B cell (primary cell): ENCODE measurements at regions not wholly inside any gene's neighbourhood (a gene's known extent, or its start where the extent isn't known, plus 50 kb on each side); places are given as distances from the start of the nearest gene placed in this dataset.

Experiments used
- ATAC-seq: fragments of 200-7000 bp; cut with Tn5 transposase; one replicate; pipeline ENCODE4 v1.10.0; 2021; ENCODE audit warnings: low read depth, mild to moderate bottlenecking, moderate number of reproducible peaks, moderate library complexity
- CTCF ChIA-PET: fragments of 350-600 bp; sonication (Branson Sonifier 250); formaldehyde crosslinking; loops from one replicate; lab custom pipeline; 2021; ENCODE audit warnings: antibody characterized with exemption, inconsistent platforms; lab: Charles Lee
- POLR2A ChIA-PET: fragments of 350-600 bp; sonication (Branson Sonifier 250); formaldehyde crosslinking; loops from one replicate; lab custom pipeline; 2021; ENCODE audit warnings: antibody characterized with exemption; lab: Charles Lee
- DNase-seq: peaks from one replicate; pipeline ENCODE4 v3.0.0; 2013
- H2AFZ ChIP-seq: 2 replicates; pipeline ENCODE4 v1.6.1; 2012; ENCODE audit warnings: mild to moderate bottlenecking, low read depth, low read length; ENCODE audit not compliant: insufficient read depth, poor library complexity, severe bottlenecking
- H3K27ac ChIP-seq, 2 donors: 1 replicate in 1 of 2; 2 replicates in 1 of 2; pipeline ENCODE4 v1.5.1; 2012 to 2013; ENCODE audit warnings: low read length in 2 of 2, mild to moderate bottlenecking in 2 of 2, moderate library complexity in 1 of 2
- H3K27me3 ChIP-seq, 4 experiments: fragments of 200-600 bp in 1 of 4; sonication (generic) in 1 of 4; replicated peaks in 1 of 4; 1 replicate in 2 of 4; 2 replicates in 2 of 4; pipeline versions ENCODE4 v1.6.1 to v1.7.0; 2013 to 2016; ENCODE audit warnings: low read length in 3 of 4, mild to moderate bottlenecking in 2 of 4, mixed read lengths in 1 of 4, moderate library complexity in 1 of 4; ENCODE audit not compliant: insufficient read depth in 4 of 4, control insufficient read depth in 3 of 4; ENCODE audit errors: control extremely low read depth in 1 of 4
- H3K36me3 ChIP-seq, 2 experiments: replicated peaks in 1 of 2; 1 replicate in 1 of 2; 2 replicates in 1 of 2; pipeline versions ENCODE4 v1.6.1 to v1.7.1; 2013; ENCODE audit warnings: low read length in 1 of 2; ENCODE audit not compliant: insufficient read depth in 2 of 2, control insufficient read depth in 1 of 2; ENCODE audit errors: control extremely low read depth in 1 of 2, extremely low read depth in 1 of 2
- H3K4me1 ChIP-seq, 2 donors: fragments of 200-600 bp in 1 of 2; sonication (generic) in 1 of 2; 1 replicate in 1 of 2; 2 replicates in 1 of 2; pipeline versions ENCODE4 v1.5.1 to v1.6.1; 2013 to 2017; ENCODE audit warnings: low read length in 2 of 2; ENCODE audit not compliant: control insufficient read depth in 2 of 2, insufficient read depth in 2 of 2
- H3K4me2 ChIP-seq: replicated peaks from 2 replicates; pipeline ENCODE3; 2012; ENCODE audit warnings: mild to moderate bottlenecking, low read depth, low read length; ENCODE audit not compliant: poor library complexity, severe bottlenecking
- H3K4me3 ChIP-seq, 5 experiments: fragments of 200-600 bp in 1 of 5; sonication (generic) in 1 of 5; 1 replicate in 3 of 5; 2 replicates in 2 of 5; pipeline versions ENCODE4 v1.5.1 to v1.7.0; 2011 to 2016; ENCODE audit warnings: low read length in 4 of 5, mild to moderate bottlenecking in 4 of 5, low read depth in 2 of 5, control low read depth in 1 of 5, moderate library complexity in 1 of 5; ENCODE audit not compliant: insufficient read depth in 1 of 5; ENCODE audit errors: control extremely low read depth in 1 of 5, extremely low read depth in 1 of 5
- H3K79me2 ChIP-seq: fragments of 200-600 bp; sonication (generic); one replicate; pipeline ENCODE4 v1.6.0; 2016; ENCODE audit warnings: low read length; ENCODE audit not compliant: control insufficient read depth, insufficient read depth
- H3K9ac ChIP-seq: fragments of 200-600 bp; sonication (generic); 2 replicates; pipeline ENCODE4 v1.6.1; 2017; ENCODE audit warnings: mild to moderate bottlenecking, low read length, moderate library complexity
- H3K9me3 ChIP-seq, 3 donors: one replicate each; pipeline versions ENCODE4 v1.6.1 to v1.7.1; 2013; ENCODE audit warnings: low read length in 2 of 3; ENCODE audit not compliant: control insufficient read depth in 2 of 3, insufficient read depth in 1 of 3; ENCODE audit errors: control extremely low read depth in 1 of 3
- H4K20me1 ChIP-seq: 2 replicates; pipeline ENCODE4 v1.6.0; 2012; ENCODE audit warnings: mild to moderate bottlenecking, low read length; ENCODE audit not compliant: insufficient read depth, control insufficient read depth, poor library complexity, severe bottlenecking
- H3K27ac Mint-ChIP-seq: one replicate; pipeline ENCODE4 v1.8.0; 2021; ENCODE audit warnings: mixed read lengths
- H3K27me3 Mint-ChIP-seq: one replicate; pipeline ENCODE4 v1.8.0; 2021; ENCODE audit warnings: mixed read lengths
- H3K4me1 Mint-ChIP-seq: one replicate; pipeline ENCODE4 v1.8.0; 2021; ENCODE audit warnings: mixed read lengths
- H3K4me3 Mint-ChIP-seq: one replicate; pipeline ENCODE4 v1.8.0; 2021; ENCODE audit warnings: mixed read lengths
- H3K9me3 Mint-ChIP-seq: one replicate; pipeline ENCODE4 v1.8.0; 2022; ENCODE audit warnings: mixed read lengths; ENCODE audit not compliant: insufficient read depth
- CTCF ChIP-seq: fragments of 200-600 bp; IDR thresholded peaks from one replicate; pipeline ENCODE4 v1.8.0; 2022; ENCODE audit warnings: antibody characterized with exemption, mild to moderate bottlenecking
- EZH2 ChIP-seq: IDR thresholded peaks from 2 replicates; pipeline ENCODE4 v1.6.1; 2012; ENCODE audit warnings: borderline replicate concordance, low read depth, mild to moderate bottlenecking, moderate library complexity, low read length; ENCODE audit not compliant: insufficient read depth, poor library complexity, severe bottlenecking
- WGBS: methylation state at CpG from one replicate; pipeline ENCODE4 v1.1.5; 2013; ENCODE audit warnings: missing lambda C conversion rate; ENCODE audit not compliant: insufficient coverage; 5-methylcytosine and 5-hydroxymethylcytosine counted together
- intact Hi-C: fragments of 100-400 bp; cut with micrococcal nuclease; formaldehyde crosslinking; loops from one replicate; pipeline ENCODE4 v1.10.0; 2022

- Histone ChIP-seq H3K27me3 (no peaks in the 10 kb centered on the region), H3K4me3 (no peak overlapping the region), H3K9ac (no peak overlapping the region), H4K20me1 (no peaks in the 10 kb centered on the region), H2AFZ (no peak overlapping the region), H3K4me1 (no peaks in the 10 kb centered on the region), H3K79me2 (no peaks in the 10 kb centered on the region), H3K4me2 (no peak overlapping the region), H3K9me3 (no peaks in the 10 kb centered on the region), H3K27ac (no peak overlapping the region), H3K36me3 (no peaks in the 10 kb centered on the region)
- no CpG with 5 or more reads among the region's 4 CpGs for WGBS
- no peak for DNase-seq
- intact Hi-C loops = no loop called here
- H3K27ac Mint-ChIP-seq = no peak overlapping the region
- H3K27me3 Mint-ChIP-seq = no peaks in the 10 kb centered on the region
- H3K4me1 Mint-ChIP-seq = no peaks in the 10 kb centered on the region
- no peak overlapping the region for H3K4me3 Mint-ChIP-seq
- TF ChIP-seq EZH2 = no peak
- TF ChIP-seq CTCF = no peak
- no peaks in the 10 kb centered on the region for H3K9me3 Mint-ChIP-seq
- ChIA-PET POLR2A (no interaction called here), CTCF (no interaction called here)
- ATAC-seq = no peak
Observed at GRCh38 chr3:59277201-59277600, 227.4 kb upstream of the CFAP20DC start.

- H2AFZ ChIP-seq = no peak overlapping the region
- TF ChIP-seq CTCF = no peak
- no peak for TF ChIP-seq EZH2
- Mint-ChIP-seq H3K9me3 (no peaks in the 10 kb centered on the region), H3K4me1 (no peaks in the 10 kb centered on the region), H3K4me3 (no peak overlapping the region), H3K27ac (no peak overlapping the region), H3K27me3 (no peaks in the 10 kb centered on the region)
- no peaks in the 10 kb centered on the region for H3K79me2 ChIP-seq
- ATAC-seq = no peak
- no peak overlapping the region for H3K27ac ChIP-seq
- no peaks in the 10 kb centered on the region for H3K36me3 ChIP-seq
- WGBS = 96% methylated on average over 2 of the region's 2 CpGs
- ChIA-PET POLR2A (no interaction called here), CTCF (no interaction called here)
- intact Hi-C loops = no loop called here
- H3K9ac ChIP-seq = no peak overlapping the region
- H3K27me3 ChIP-seq = no peaks in the 10 kb centered on the region
- no peak overlapping the region for H3K4me3 ChIP-seq
- H3K4me2 ChIP-seq = no peak overlapping the region
- H4K20me1 ChIP-seq = no peaks in the 10 kb centered on the region
- DNase-seq = no peak
- no peaks in the 10 kb centered on the region for H3K9me3 ChIP-seq
- H3K4me1 ChIP-seq = no peaks in the 10 kb centered on the region
Observed at GRCh38 chr3:59273976-59274375, 224.2 kb upstream of the CFAP20DC start.
